Vagina (tissue), 2 donors: ENCODE measurements at regions not wholly inside any gene's neighbourhood (a gene's known extent, or its start where the extent isn't known, plus 50 kb on each side); places are given as distances from the start of the nearest gene placed in this dataset.

Experiments used
- DNase-seq, 2 donors: peaks; one replicate each; pipeline ENCODE4 v3.0.0-alpha.2; 2017; ENCODE audit errors: extremely low spot score in 2 of 2
- H3K27ac ChIP-seq: fragments of 200-600 bp; sonication (generic); one replicate; pipeline ENCODE4 v1.5.1; 2019
- H3K27me3 ChIP-seq: fragments of 200-600 bp; sonication (generic); one replicate; pipeline ENCODE4 v1.5.1; 2019
- H3K36me3 ChIP-seq, 2 donors: fragments of 200-600 bp; sonication (generic); one replicate each; pipeline ENCODE4 v1.5.1; 2017 to 2019
- H3K4me1 ChIP-seq: fragments of 200-600 bp; sonication (generic); one replicate; pipeline ENCODE4 v1.5.1; 2019
- H3K4me3 ChIP-seq, 2 donors: fragments of 200-600 bp; sonication (generic); 1 replicate in 1 of 2; 2 replicates in 1 of 2; pipeline ENCODE4 v1.5.1; 2016 to 2019
- H3K9me3 ChIP-seq: fragments of 200-600 bp; sonication (generic); one replicate; pipeline ENCODE4 v1.5.1; 2019
- CTCF ChIP-seq, 3 experiments: fragments of 450-650 bp in 2 of 3; fragments of 200-600 bp in 1 of 3; sonication (generic) in 1 of 3; IDR thresholded peaks; one replicate each; pipeline ENCODE4 v1.5.1; 2017 to 2019; ENCODE audit warnings: antibody characterized with exemption in 3 of 3, mild to moderate bottlenecking in 2 of 3, moderate library complexity in 2 of 3
- POLR2A ChIP-seq, 2 donors: fragments of 450-650 bp; IDR thresholded peaks; one replicate each; pipeline ENCODE4 v1.6.1; 2017; ENCODE audit warnings: antibody characterized with exemption in 2 of 2, mild to moderate bottlenecking in 2 of 2, moderate library complexity in 2 of 2
- POLR2AphosphoS5 ChIP-seq, 2 donors: sonication (generic); formaldehyde crosslinking; IDR thresholded peaks; one replicate each; pipeline ENCODE4 v1.9.0; 2017; ENCODE audit warnings: antibody characterized with exemption in 2 of 2, mild to moderate bottlenecking in 2 of 2, low read depth in 1 of 2; ENCODE audit not compliant: insufficient read depth in 1 of 2
- intact Hi-C: fragments of 100-400 bp; cut with DNase I; formaldehyde crosslinking; loops from one replicate; pipeline ENCODE4 v1.15.1; 2023

DNA sequence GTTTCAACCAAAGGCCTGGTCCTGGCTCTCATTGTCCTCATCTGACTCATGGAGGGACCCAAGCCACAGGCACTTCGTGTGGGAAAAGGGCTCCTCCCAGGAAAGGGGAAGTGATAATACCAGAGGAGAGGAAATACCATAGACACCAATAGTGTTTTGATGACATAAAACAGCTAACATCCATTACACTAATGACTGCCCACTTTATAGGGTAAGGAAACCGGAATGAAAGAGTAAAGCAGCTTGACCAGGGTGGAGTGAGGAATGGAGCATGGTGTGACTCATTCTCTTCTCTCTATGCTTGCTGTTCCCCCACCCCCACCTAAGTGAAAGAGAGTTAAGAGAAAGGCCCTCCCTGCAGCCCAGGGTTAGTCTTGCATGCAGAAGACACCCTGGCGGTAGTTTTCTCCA, 67.4 kb upstream of the HRH2 start:
- intact Hi-C loops, result no loop called here
- no peak for DNase-seq

GRCh38 chr5:175591293-175591692, 66.6 kb upstream of the HRH2 start:
- Histone ChIP-seq H3K27me3 (no peaks in the 10 kb centered on the region), H3K36me3 (no peaks in the 10 kb centered on the region), H3K9me3 (no peaks in the 10 kb centered on the region), H3K4me1 (no peaks in the 10 kb centered on the region), H3K4me3 (no peak overlapping the region), H3K27ac (no peak overlapping the region)
- TF ChIP-seq POLR2A (IDR thresholded peaks at IDR 0.05), result no peak
- TF ChIP-seq POLR2AphosphoS5 (IDR thresholded peaks at IDR 0.05; ENCODE audit: insufficient read depth in 1 of 2, low read depth in 1 of 2), result no peak
- no peak for TF ChIP-seq CTCF (IDR thresholded peaks at IDR 0.05)
- intact Hi-C loops, result loop anchor here (1.0 kb wide), 1 partner anchor 10 kb away; no protein-coding TSS in a partner anchor
- no peak for DNase-seq

More for the DNA sequence above, 67.4 kb upstream of the HRH2 start:
- Histone ChIP-seq H3K27me3 (no peaks in the 10 kb centered on the region), H3K4me1 (no peaks in the 10 kb centered on the region), H3K27ac (no peak overlapping the region), H3K9me3 (no peaks in the 10 kb centered on the region), H3K4me3 (no peak overlapping the region), H3K36me3 (no peaks in the 10 kb centered on the region)
- TF ChIP-seq CTCF (IDR thresholded peaks at IDR 0.05), result no peak
- TF ChIP-seq POLR2AphosphoS5 (IDR thresholded peaks at IDR 0.05; ENCODE audit: insufficient read depth in 1 of 2, low read depth in 1 of 2), result no peak
- TF ChIP-seq POLR2A (IDR thresholded peaks at IDR 0.05), result no peak

DNA sequence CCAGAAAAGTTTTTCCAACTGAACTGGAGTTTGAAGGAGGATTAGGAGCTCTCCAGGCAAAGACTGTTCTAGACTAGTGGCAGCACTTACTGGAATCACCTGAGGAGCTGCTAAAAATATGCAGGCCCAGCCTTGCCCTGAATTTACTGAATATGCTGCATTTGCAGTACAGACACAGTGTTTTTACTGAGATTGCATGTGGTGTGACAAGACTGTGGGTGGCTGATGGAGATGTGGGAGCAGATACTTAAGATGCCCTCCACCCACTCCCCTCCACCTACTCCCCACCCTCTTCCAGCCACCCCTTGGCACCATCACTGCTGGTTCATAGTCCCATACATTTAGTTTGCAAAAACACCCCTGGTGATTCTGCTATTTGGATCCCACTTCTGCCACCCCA, 64.1 kb upstream of the HRH2 start:
- no peaks in the 10 kb centered on the region for H3K4me1 ChIP-seq
- no peak overlapping the region for H3K4me3 ChIP-seq
- H3K36me3 ChIP-seq, result no peaks in the 10 kb centered on the region
- no peaks in the 10 kb centered on the region for H3K9me3 ChIP-seq
- TF ChIP-seq POLR2A (IDR thresholded peaks at IDR 0.05), result no peak
- TF ChIP-seq POLR2AphosphoS5 (IDR thresholded peaks at IDR 0.05; ENCODE audit: insufficient read depth in 1 of 2, low read depth in 1 of 2), result no peak
- no peak for TF ChIP-seq CTCF (IDR thresholded peaks at IDR 0.05)
- H3K27me3 ChIP-seq, result no peaks in the 10 kb centered on the region
- intact Hi-C loops, result no loop called here
- H3K27ac ChIP-seq, result no peak overlapping the region
- DNase-seq, result no peak

DNA sequence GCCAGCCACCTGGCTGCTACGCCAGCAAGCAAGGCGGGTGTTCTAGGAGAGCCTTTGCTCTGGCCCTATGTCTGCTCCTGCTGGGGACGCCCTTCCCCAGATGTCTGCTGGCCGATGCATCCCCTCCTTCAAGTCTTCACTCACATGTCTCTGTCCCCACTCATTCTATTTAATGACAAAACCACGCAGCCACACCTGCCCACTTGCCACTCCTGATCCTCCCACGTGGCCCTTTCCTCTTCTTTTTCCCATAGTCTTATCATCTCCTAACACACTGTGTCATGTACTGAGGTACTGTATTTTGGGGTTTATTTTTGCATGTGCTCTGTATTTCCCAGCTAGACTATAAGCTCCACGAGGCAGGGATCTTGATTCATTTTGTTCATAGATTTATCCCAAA, 62.0 kb upstream of the HRH2 start:
- Histone ChIP-seq H3K27ac (no peak overlapping the region), H3K4me1 (no peaks in the 10 kb centered on the region), H3K9me3 (no peaks in the 10 kb centered on the region), H3K27me3 (no peaks in the 10 kb centered on the region), H3K36me3 (no peaks in the 10 kb centered on the region), H3K4me3 (no peak overlapping the region)
- TF ChIP-seq POLR2A (IDR thresholded peaks at IDR 0.05), result no peak
- TF ChIP-seq POLR2AphosphoS5 (IDR thresholded peaks at IDR 0.05; ENCODE audit: insufficient read depth in 1 of 2, low read depth in 1 of 2), result no peak
- no peak for TF ChIP-seq CTCF (IDR thresholded peaks at IDR 0.05)
- DNase-seq, result no peak
- intact Hi-C loops, result no loop called here

DNA sequence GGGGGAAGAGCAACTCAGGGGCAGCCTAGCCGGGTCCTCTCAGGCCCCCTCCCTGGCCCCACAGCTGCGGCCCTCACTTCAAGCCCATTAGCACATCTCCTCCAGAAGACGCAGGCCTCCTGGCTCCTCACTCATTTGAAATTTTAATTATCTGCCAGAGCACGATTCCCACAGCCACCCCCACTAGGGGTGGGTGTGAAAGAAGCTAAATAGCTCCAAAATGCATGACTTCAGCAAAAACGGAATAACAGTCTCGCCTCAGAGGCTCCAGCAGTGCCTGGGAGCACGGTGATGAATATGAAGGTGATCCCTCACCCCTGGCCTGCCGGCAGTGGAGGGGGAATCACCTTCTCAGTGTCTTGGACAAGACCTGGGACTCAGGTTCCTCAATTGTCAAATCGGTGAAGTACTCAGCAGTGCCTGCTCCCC, 61.1 kb upstream of the HRH2 start:
- no peaks in the 10 kb centered on the region for H3K9me3 ChIP-seq
- intact Hi-C loops, result no loop called here

More for the DNA sequence above, 61.1 kb upstream of the HRH2 start:
- TF ChIP-seq CTCF (IDR thresholded peaks at IDR 0.05), result no peak
- no peak for TF ChIP-seq POLR2A (IDR thresholded peaks at IDR 0.05)
- no peak for TF ChIP-seq POLR2AphosphoS5 (IDR thresholded peaks at IDR 0.05; ENCODE audit: insufficient read depth in 1 of 2, low read depth in 1 of 2)
- Histone ChIP-seq H3K4me1 (no peaks in the 10 kb centered on the region), H3K4me3 (no peak overlapping the region), H3K27me3 (no peaks in the 10 kb centered on the region), H3K36me3 (no peaks in the 10 kb centered on the region), H3K27ac (no peak overlapping the region)
- DNase-seq, result no peak
